Daoy (cell line): ENCODE measurements at regions not wholly inside any gene's neighbourhood (a gene's known extent, or its start where the extent isn't known, plus 50 kb on each side); places are given as distances from the start of the nearest gene placed in this dataset.

Experiments
- DNase-seq: peaks from one replicate; pipeline ENCODE4 v3.0.0-alpha.2; 2015; ENCODE audit warnings: low read depth

- no peak for DNase-seq
Observed at GRCh38 chr4:30600246-30601017, 119.7 kb upstream of the PCDH7 start.

GRCh38 chr4:30601070-30601865 lies 118.9 kb upstream of the PCDH7 start:
- DNase-seq: no peak

GRCh38 chr4:30605616-30606190 lies 114.5 kb upstream of the PCDH7 start:
- DNase-seq: no peak

- DNase-seq: no peak
Observed at GRCh38 chr4:30610361-30610760, 109.8 kb upstream of the PCDH7 start.

- no peak for DNase-seq
Observed at GRCh38 chr4:30614771-30615170, 105.4 kb upstream of the PCDH7 start.

- DNase-seq: no peak
Observed at GRCh38 chr4:30616942-30617646, 103.1 kb upstream of the PCDH7 start.

DNA sequence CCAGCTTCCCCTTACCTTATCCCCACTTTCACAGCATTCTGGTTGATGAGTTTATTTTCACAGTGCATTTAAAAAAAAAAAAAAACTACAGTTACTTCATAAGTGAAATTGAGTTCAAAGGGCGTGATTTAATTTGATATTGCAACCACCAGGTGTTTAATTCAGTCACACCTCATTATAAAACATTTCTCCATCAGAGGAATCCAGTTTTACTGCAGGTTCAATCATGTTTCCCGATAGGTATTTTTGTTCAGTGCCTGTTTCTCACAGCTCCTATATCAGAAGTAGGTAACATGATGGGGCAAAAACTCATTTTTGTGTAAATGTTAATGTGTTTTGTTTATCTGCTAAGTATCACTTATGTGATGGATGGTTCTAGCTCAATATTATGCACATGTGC lies 102.3 kb upstream of the PCDH7 start:
- no peak for DNase-seq

DNA sequence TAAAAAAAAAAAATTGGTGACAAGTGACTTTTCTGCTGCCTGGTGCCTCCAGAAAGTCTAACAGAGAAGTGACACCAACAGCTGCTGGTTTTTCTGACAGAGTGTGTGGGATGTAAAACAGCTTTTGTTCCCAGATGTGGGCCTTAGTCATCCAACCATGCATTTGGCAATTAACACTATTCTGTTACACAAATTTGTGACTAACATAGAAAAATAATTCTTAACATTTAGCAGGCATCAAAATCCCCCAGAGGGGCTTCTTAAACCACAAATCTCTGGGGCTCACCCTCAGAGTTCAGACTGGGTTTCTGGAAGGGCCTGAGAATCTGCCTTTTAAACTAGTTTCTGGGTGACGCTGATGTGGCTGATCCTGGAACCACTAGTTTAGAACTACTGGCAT lies 100.5 kb upstream of the PCDH7 start:
- DNase-seq: no peak

- DNase-seq: no peak
Observed at GRCh38 chr4:30620711-30621110, 99.5 kb upstream of the PCDH7 start.

DNA sequence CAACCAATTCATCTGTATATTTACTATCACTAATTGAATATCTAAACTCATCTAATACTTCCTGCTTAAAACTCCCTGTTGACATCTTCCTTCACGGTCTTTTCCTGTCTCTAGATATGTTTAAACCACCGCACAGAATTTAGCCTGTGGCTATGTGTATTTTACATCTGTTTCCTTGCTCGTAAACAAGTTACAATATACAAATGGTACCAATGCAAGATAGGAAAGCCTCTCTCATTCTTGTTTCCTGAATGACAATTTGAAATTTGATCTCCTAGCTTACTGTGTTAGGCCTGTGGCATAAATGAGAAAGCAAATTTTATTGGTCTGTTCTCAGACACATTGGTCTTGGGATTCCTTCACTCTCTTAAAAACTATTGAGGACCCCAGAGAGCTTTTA lies 89.7 kb upstream of the PCDH7 start:
- no peak for DNase-seq

DNA sequence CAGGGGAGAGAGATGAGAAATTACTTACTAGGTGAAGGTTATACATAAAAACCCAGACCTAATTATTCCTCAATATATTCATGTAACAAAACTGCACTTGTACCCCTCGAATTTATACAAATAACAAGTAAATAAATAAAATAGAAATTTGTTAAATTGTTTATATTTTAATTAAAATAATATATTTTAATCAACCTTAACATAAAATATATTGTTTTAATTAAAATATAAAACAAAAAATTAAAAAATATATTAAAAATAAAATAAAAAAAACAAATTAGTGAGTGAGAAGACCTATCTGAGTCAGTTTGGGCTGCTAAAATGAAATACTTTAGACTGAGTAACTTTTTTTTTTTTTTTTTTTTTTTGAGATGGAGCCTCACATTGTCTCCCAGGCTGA lies 87.4 kb upstream of the PCDH7 start:
- no peak for DNase-seq

DNA sequence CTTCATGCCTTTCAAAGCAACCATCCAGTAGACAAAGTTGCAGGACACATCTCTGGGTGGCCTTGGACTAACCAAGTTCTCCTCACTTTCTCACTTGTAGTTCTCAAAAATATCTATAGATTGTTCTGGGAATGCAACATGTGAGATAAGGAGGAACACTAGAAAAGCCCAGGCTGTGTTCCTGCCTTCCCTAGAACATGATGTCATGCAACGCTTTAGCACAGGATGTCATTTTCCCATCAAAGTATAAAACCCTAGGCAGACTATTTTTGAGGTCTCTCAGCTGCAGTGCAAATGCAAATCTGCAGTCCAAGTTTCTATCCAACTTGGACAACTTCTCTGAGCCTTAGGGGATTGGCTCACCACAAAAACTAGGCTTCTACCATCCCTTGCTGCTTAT lies 78.8 kb upstream of the PCDH7 start:
- no peak for DNase-seq

GRCh38 chr4:30642567-30642966 lies 77.6 kb upstream of the PCDH7 start:
- DNase-seq: no peak

DNA sequence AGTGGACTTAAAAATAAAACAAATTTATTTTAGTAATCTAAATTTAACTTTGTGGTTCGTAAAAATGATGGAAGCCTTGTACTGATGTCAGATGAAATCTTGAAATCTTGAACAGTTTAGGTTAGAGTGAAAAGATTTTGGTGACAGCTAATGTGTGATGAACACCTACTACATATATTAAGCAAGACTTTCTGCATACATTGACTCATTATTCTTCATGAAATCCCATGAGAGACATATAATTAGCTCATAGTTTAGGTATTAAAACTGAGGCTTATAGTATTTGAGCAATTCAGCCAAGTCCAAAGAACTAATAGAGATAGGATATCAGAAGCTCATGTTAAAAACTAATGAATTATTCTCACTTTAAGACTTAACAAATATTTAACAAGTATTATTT lies 66.9 kb upstream of the PCDH7 start:
- DNase-seq: no peak

DNA sequence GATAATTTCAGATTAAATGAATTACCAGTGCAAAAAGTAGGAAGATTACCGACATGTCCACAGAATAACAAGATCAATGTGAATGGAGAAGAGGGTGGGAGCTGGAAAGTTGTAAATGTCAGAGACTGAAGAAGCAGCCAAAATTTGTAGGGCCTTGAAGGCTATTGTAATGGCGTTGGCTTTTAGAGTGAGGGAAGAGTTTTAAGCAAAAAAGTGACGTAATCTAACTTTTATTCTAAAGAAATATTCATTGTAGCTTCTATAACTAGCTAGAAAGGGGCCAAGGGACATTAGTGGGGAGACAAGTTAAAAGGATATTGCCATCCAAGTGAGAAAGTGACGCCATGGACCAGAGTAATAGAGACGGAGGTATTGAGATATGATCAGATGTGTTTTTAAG lies 63.3 kb upstream of the PCDH7 start:
- no peak for DNase-seq

DNA sequence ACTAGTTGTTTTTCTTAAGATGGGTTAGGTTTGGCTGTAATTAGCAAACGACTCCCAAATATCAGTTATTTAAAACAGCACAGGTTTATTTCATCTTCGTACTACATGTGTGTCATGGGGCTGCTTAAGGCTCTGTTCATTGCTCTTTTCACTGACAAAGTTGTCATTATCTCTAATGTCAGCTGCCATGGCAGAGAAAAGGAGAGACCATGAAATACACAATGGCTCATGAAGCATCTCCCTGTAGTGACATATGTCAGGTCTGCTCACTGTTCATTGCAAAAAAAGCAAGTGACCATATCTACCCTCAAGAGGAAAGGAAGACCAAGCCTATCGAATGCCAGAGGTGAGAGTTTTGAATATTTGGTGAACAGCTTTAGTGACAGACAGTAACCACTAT lies 52.2 kb upstream of the PCDH7 start:
- no peak for DNase-seq

- no peak for DNase-seq
Observed at GRCh38 chr4:30670206-30670605, 50.0 kb upstream of the PCDH7 start.
